Endodermal cell (in vitro differentiated cells): ENCODE measurements at regions not wholly inside any gene's neighbourhood (a gene's known extent, or its start where the extent isn't known, plus 50 kb on each side); places are given as distances from the start of the nearest gene placed in this dataset.

Experiments
- DNase-seq: peaks from one replicate; pipeline ENCODE4 v3.0.0-alpha.2; 2017
- H3K27ac ChIP-seq: 2 replicates; pipeline ENCODE4 v1.5.1; 2013; ENCODE audit warnings: mild to moderate bottlenecking, low read depth, low read length, moderate library complexity
- H3K27me3 ChIP-seq: 2 replicates; pipeline ENCODE4 v1.6.1; 2013; ENCODE audit warnings: mild to moderate bottlenecking, low read length, moderate library complexity; ENCODE audit not compliant: insufficient read depth, control insufficient read depth, poor library complexity, severe bottlenecking
- H3K36me3 ChIP-seq: 2 replicates; pipeline ENCODE4 v1.7.0; 2013; ENCODE audit warnings: mild to moderate bottlenecking, low read length, moderate library complexity; ENCODE audit not compliant: control insufficient read depth, insufficient read depth
- H3K4me1 ChIP-seq: one replicate; pipeline ENCODE4 v1.7.0; 2013; ENCODE audit warnings: low read length; ENCODE audit not compliant: control insufficient read depth, insufficient read depth
- H3K4me3 ChIP-seq: 2 replicates; pipeline ENCODE4 v1.5.1; 2013; ENCODE audit warnings: mild to moderate bottlenecking, low read length, moderate library complexity
- H3K9ac ChIP-seq: 2 replicates; pipeline ENCODE4 v1.6.1; 2013; ENCODE audit warnings: mild to moderate bottlenecking, low read length, moderate library complexity; ENCODE audit not compliant: poor library complexity, severe bottlenecking; ENCODE audit errors: extremely low read depth
- H3K9me3 ChIP-seq: 2 replicates; pipeline ENCODE4 v1.6.1; 2013; ENCODE audit warnings: mild to moderate bottlenecking, low read length, moderate library complexity; ENCODE audit not compliant: control insufficient read depth
- H3K27ac Mint-ChIP-seq: 2 replicates; pipeline ENCODE4 v1.8.0; 2020; ENCODE audit warnings: mixed read lengths
- H3K27me3 Mint-ChIP-seq: 2 replicates; pipeline ENCODE4 v1.8.0; 2021; ENCODE audit warnings: mild to moderate bottlenecking, mixed read lengths; ENCODE audit not compliant: insufficient read depth
- H3K36me3 Mint-ChIP-seq: 2 replicates; pipeline ENCODE4 v1.8.0; 2020; ENCODE audit warnings: low read depth, mixed read lengths
- H3K4me1 Mint-ChIP-seq: 2 replicates; pipeline ENCODE4 v1.8.0; 2020; ENCODE audit warnings: mixed read lengths
- H3K4me3 Mint-ChIP-seq: 2 replicates; pipeline ENCODE4 v1.8.0; 2020; ENCODE audit warnings: mild to moderate bottlenecking, moderate library complexity, mixed read lengths
- H3K9me3 Mint-ChIP-seq: 2 replicates; pipeline ENCODE4 v1.8.0; 2020; ENCODE audit warnings: mild to moderate bottlenecking, mixed read lengths
- WGBS, 2 experiments: methylation state at CpG; one replicate each; pipeline versions ENCODE4 v1.1.5 to v1.1.7; 2013; ENCODE audit warnings: missing lambda C conversion rate in 2 of 2, mixed read lengths in 1 of 2; ENCODE audit not compliant: insufficient coverage in 1 of 2, insufficient read length in 1 of 2; 5-methylcytosine and 5-hydroxymethylcytosine counted together
- TF ChIP-seq, protein P1 (sequence below): fragments of 200-600 bp; sonication (generic); conservative IDR thresholded peaks from 2 replicates; pipeline ENCODE4 v1.5.0; 2021; ENCODE audit warnings: antibody characterized with exemption, mild to moderate bottlenecking

DNA sequence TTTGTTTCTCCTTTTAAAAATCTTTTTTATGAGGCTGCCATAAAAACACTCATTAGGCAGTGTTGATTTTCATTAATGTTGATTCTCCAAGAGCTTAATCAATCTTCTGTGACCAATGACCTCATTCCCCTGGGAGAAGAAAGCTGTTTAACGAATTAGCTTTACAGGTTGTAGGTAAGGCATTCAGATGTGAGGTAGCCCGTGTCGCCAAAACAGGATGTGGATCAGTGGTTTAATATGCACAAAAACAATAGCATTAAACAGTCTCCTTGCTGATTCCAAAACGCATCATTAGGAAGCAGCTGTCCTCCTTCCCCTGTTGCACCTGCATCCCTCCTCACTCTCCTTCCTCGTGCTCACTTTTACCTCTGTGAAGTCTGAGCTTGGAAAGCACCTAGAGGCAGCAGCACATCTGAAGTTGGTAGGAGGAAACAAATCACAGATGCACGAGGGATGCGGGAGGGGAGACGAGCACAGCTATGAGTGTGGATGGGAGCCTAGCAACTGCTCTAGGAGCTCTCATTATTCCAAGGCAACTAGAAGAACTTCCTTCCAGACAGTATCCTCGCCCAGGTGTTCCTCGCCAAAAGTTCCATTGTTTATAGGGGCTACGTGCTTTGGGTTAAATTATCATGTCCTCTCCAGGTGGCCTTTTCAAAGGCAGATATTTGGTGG, 179.4 kb upstream of the SNX19 start:
- TF ChIP-seq, protein P1, sequence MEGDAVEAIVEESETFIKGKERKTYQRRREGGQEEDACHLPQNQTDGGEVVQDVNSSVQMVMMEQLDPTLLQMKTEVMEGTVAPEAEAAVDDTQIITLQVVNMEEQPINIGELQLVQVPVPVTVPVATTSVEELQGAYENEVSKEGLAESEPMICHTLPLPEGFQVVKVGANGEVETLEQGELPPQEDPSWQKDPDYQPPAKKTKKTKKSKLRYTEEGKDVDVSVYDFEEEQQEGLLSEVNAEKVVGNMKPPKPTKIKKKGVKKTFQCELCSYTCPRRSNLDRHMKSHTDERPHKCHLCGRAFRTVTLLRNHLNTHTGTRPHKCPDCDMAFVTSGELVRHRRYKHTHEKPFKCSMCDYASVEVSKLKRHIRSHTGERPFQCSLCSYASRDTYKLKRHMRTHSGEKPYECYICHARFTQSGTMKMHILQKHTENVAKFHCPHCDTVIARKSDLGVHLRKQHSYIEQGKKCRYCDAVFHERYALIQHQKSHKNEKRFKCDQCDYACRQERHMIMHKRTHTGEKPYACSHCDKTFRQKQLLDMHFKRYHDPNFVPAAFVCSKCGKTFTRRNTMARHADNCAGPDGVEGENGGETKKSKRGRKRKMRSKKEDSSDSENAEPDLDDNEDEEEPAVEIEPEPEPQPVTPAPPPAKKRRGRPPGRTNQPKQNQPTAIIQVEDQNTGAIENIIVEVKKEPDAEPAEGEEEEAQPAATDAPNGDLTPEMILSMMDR, result no peak
- no peaks in the 10 kb centered on the region for H3K9me3 Mint-ChIP-seq
- no peak overlapping the region for H3K4me3 ChIP-seq
- H3K36me3 ChIP-seq, result no peaks in the 10 kb centered on the region
- H3K4me1 Mint-ChIP-seq, result no peaks in the 10 kb centered on the region
- 88 to 90% methylated on average over 8 to 11 of the region's 11 CpGs for WGBS, 2 experiments
- H3K9me3 ChIP-seq, result no peaks in the 10 kb centered on the region
- no peak overlapping the region for H3K27ac ChIP-seq
- no peaks in the 10 kb centered on the region for H3K4me1 ChIP-seq
- no peak overlapping the region for H3K27ac Mint-ChIP-seq
- peaks cover 4% of the 10 kb centered on the region for H3K27me3 Mint-ChIP-seq
- H3K27me3 ChIP-seq, result no peaks in the 10 kb centered on the region
- H3K4me3 Mint-ChIP-seq, result no peak overlapping the region
- H3K9ac ChIP-seq, result no peak overlapping the region
- no peak for DNase-seq
- H3K36me3 Mint-ChIP-seq, result no peaks in the 10 kb centered on the region

DNA sequence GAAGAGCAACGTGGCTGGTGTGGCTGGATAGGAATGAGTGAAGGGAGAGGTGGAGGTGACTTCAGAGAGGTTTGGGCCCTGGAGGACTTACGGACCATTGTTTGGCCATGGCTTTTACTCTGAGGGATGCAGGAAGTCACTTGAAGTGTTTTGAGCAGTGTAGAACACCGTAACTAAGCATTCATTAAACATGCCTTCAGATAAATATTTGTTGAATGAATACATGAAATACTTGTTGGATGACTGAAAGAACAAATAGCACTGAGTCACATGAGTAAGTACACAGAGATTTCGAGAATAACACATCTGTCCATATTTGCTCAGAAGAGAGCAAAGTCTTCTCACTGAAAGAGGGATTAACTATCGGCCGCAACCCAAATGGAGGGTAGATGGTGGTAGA, 182.7 kb upstream of the SNX19 start:
- Histone ChIP-seq H3K9me3 (no peaks in the 10 kb centered on the region), H3K27me3 (no peaks in the 10 kb centered on the region), H3K27ac (no peak overlapping the region), H3K4me1 (no peaks in the 10 kb centered on the region), H3K9ac (no peak overlapping the region), H3K4me3 (no peak overlapping the region), H3K36me3 (no peaks in the 10 kb centered on the region)
- peaks cover under 1% of the 10 kb centered on the region for H3K4me1 Mint-ChIP-seq
- no peak overlapping the region for H3K27ac Mint-ChIP-seq
- DNase-seq, result no peak
- no peak overlapping the region for H3K4me3 Mint-ChIP-seq
- no peaks in the 10 kb centered on the region for H3K9me3 Mint-ChIP-seq
- WGBS, 2 experiments, result 93 to 95% methylated on average over 3 to 6 of the region's 6 CpGs
- no peaks in the 10 kb centered on the region for H3K27me3 Mint-ChIP-seq
- TF ChIP-seq, protein P1, result no peak
- no peaks in the 10 kb centered on the region for H3K36me3 Mint-ChIP-seq

DNA sequence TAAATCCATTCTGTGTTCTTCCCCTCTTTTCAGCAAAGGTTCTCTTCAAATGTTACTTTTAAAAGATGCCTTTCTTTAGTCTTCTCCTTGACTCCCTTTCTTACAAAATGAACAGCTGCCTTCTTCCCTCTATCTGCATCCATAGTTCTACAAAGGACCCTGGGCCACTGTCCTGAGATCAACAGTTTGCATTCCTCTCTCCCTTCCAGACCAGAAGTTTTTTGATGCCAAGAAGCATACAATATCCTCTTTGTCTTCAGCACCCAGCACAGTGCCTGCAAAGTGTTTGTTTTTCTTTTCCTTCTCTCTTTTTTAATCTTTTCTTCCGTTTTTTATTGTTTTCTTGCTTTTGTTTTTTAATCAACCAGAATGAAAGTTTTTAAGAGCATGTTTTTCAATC, 183.5 kb upstream of the SNX19 start:
- no peaks in the 10 kb centered on the region for H3K27me3 ChIP-seq
- H3K27ac ChIP-seq, result no peak overlapping the region
- Mint-ChIP-seq H3K36me3 (no peaks in the 10 kb centered on the region), H3K4me3 (no peak overlapping the region), H3K27me3 (peaks cover 1% of the 10 kb centered on the region), H3K9me3 (no peaks in the 10 kb centered on the region), H3K27ac (no peak overlapping the region), H3K4me1 (peaks cover 3% of the 10 kb centered on the region)
- H3K4me1 ChIP-seq, result no peaks in the 10 kb centered on the region
- no peak overlapping the region for H3K9ac ChIP-seq
- no peak for DNase-seq
- H3K36me3 ChIP-seq, result no peaks in the 10 kb centered on the region
- TF ChIP-seq, protein P1, result no peak
- 92% methylated on average over 1 of the region's 1 CpG; no CpG with 5 or more reads in 1 of the 2 experiments for WGBS, 2 experiments
- H3K9me3 ChIP-seq, result peaks cover 4% of the 10 kb centered on the region
- no peak overlapping the region for H3K4me3 ChIP-seq
